ENCODE measurements at regions not wholly inside any gene's neighbourhood (a gene's known extent, or its start where the extent isn't known, plus 50 kb on each side); places are given as distances from the start of the nearest gene placed in this dataset.

GRCh38 chr2:3135676-3136075, 241.9 kb downstream of the EIPR1 start:
- Histone ChIP-seq H3K9me2 (ENCODE audit: insufficient read depth) (no peaks in the 10 kb centered on the region), H3K27ac (ENCODE audit: low read depth, low read length) (no peak overlapping the region), H3K4me1 (ENCODE audit: control insufficient read depth in 1 of 2, insufficient read depth in 2 of 2, low read length in 2 of 2) (no peaks in the 10 kb centered on the region), H3K79me2 (ENCODE audit: insufficient read depth, low read length) (no peaks in the 10 kb centered on the region), H3K9ac (ENCODE audit: low read length) (no peak overlapping the region), H3K4me2 (ENCODE audit: low read length) (no peak overlapping the region), H3K4me3 (replicated peaks in 1 of 2; ENCODE audit: low read depth in 1 of 2, low read length in 2 of 2) (no peak overlapping the region), H3K36me3 (ENCODE audit: control insufficient read depth in 1 of 2, insufficient read depth in 2 of 2, low read length in 2 of 2) (no peaks in the 10 kb centered on the region), H3K27me3 (ENCODE audit: insufficient read depth, low read length) (no peaks in the 10 kb centered on the region), H2AFZ (ENCODE audit: low read depth, low read length, poor library complexity, severe bottlenecking) (no peak overlapping the region), H3K9me3 (ENCODE audit: control insufficient read depth in 1 of 2, insufficient read depth in 1 of 2, low read depth in 1 of 2, low read length in 2 of 2) (no peaks in the 10 kb centered on the region), H4K20me1 (ENCODE audit: insufficient read depth) (no peaks in the 10 kb centered on the region)
- DNase-seq (ENCODE audit: low read depth, low spot score) = no peak
- no peak for TF ChIP-seq POLR2A (IDR thresholded peaks at IDR 0.05; ENCODE audit: borderline replicate concordance, extremely low read depth, insufficient read depth, insufficient read length)
- no peak for TF ChIP-seq CTCF (IDR thresholded peaks at IDR 0.05 in 2 of 3, conservative IDR thresholded peaks at IDR 0.05 in 1 of 3; ENCODE audit: borderline replicate concordance in 1 of 3, insufficient read depth in 1 of 3, low read depth in 2 of 3, low read length in 2 of 3)
- no peak for TF ChIP-seq REST (IDR thresholded peaks at IDR 0.05; ENCODE audit: low read depth)
- TF ChIP-seq EZH2 (IDR thresholded peaks at IDR 0.05) = no peak
- TF ChIP-seq RAD21 (IDR thresholded peaks at IDR 0.05; ENCODE audit: low read depth) = no peak
- TF ChIP-seq ELF1 (IDR thresholded peaks at IDR 0.05; ENCODE audit: borderline replicate concordance, low read depth) = no peak
- TF ChIP-seq SIN3A (IDR thresholded peaks at IDR 0.05; ENCODE audit: low read depth) = no peak
- no peak for TF ChIP-seq POLR2AphosphoS5 (IDR thresholded peaks at IDR 0.05; ENCODE audit: low read depth, low read length)
- no peak for TF ChIP-seq ZBTB33 (IDR thresholded peaks at IDR 0.05; ENCODE audit: extremely low read depth, insufficient replicate concordance, low read length)
- TF ChIP-seq ZFX (IDR thresholded peaks at IDR 0.05) = no peak
- TF ChIP-seq SRF (IDR thresholded peaks at IDR 0.05; ENCODE audit: low read depth) = no peak
- no peak for TF ChIP-seq JUND (IDR thresholded peaks at IDR 0.05)
- no peak for TF ChIP-seq CBX3 (IDR thresholded peaks at IDR 0.05; ENCODE audit: low read depth)
- no peak for TF ChIP-seq SP1 (IDR thresholded peaks at IDR 0.05; ENCODE audit: low read depth)
- TF ChIP-seq TCF7L2 (IDR thresholded peaks at IDR 0.05; ENCODE audit: borderline replicate concordance, extremely low read depth, insufficient read depth, insufficient read length) = no peak
- TF ChIP-seq YY1 (IDR thresholded peaks at IDR 0.05; ENCODE audit: extremely low read depth, insufficient replicate concordance, low read depth, low read length) = no peak
- TF ChIP-seq FOSL1 (IDR thresholded peaks at IDR 0.05; ENCODE audit: low read depth) = no peak
- TF ChIP-seq EGR1 (IDR thresholded peaks at IDR 0.05; ENCODE audit: low read depth) = no peak
- TF ChIP-seq, protein P1, sequence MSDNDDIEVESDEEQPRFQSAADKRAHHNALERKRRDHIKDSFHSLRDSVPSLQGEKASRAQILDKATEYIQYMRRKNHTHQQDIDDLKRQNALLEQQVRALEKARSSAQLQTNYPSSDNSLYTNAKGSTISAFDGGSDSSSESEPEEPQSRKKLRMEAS (IDR thresholded peaks at IDR 0.05) = no peak
- no peak for TF ChIP-seq ZNF274 (IDR thresholded peaks at IDR 0.05; ENCODE audit: low read depth, low read length)
- POLR2A ChIA-PET = no interaction called here
- RAD21 ChIA-PET (ENCODE audit: low non-redundant PET in 1 of 2, low total read pairs in 2 of 2, uncharacterized antibody in 2 of 2, unreplicated experiment in 2 of 2) = no interaction called here
- no peak for ATAC-seq
- CTCF ChIA-PET = no interaction called here
- no TSS peak for BruUV-seq (replicated peaks)
- intact Hi-C loops (cut with micrococcal nuclease) = no loop called here

Measured in HCT116 (cell line).